Liver (tissue), 8 donors: ENCODE measurements at regions not wholly inside any gene's neighbourhood (a gene's known extent, or its start where the extent isn't known, plus 50 kb on each side); places are given as distances from the start of the nearest gene placed in this dataset.

Experiments
- DNase-seq: peaks from one replicate; pipeline ENCODE4 v3.0.0-alpha.2; 2017; ENCODE audit warnings: low spot score
- H3K27ac ChIP-seq, 2 donors: one replicate each; pipeline ENCODE4 v1.7.0; 2013; ENCODE audit warnings: inconsistent platforms in 2 of 2, low read length in 2 of 2, control low read depth in 1 of 2, low read depth in 1 of 2, mild to moderate bottlenecking in 1 of 2
- H3K27me3 ChIP-seq, 4 donors: one replicate each; pipeline versions ENCODE4 v1.6.1 to v1.7.0; 2013; ENCODE audit warnings: low read length in 3 of 4, inconsistent platforms in 1 of 4, mild to moderate bottlenecking in 1 of 4, moderate library complexity in 1 of 4; ENCODE audit not compliant: control insufficient read depth in 4 of 4, insufficient read depth in 4 of 4
- H3K36me3 ChIP-seq, 4 donors: one replicate each; pipeline versions ENCODE4 v1.6.1 to v1.7.0; 2013; ENCODE audit warnings: low read length in 3 of 4, mild to moderate bottlenecking in 3 of 4, low read depth in 1 of 4, moderate library complexity in 1 of 4; ENCODE audit not compliant: control insufficient read depth in 4 of 4, insufficient read depth in 3 of 4
- H3K4me1 ChIP-seq, 4 donors: one replicate each; pipeline versions ENCODE4 v1.6.1 to v1.7.0; 2013; ENCODE audit warnings: low read length in 3 of 4, mild to moderate bottlenecking in 3 of 4, moderate library complexity in 1 of 4; ENCODE audit not compliant: control insufficient read depth in 4 of 4, insufficient read depth in 4 of 4
- H3K4me3 ChIP-seq, 3 donors: one replicate each; pipeline versions ENCODE4 v1.6.1 to v1.7.0; 2013; ENCODE audit warnings: low read length in 3 of 3, control low read depth in 1 of 3, low read depth in 1 of 3, mild to moderate bottlenecking in 1 of 3
- H3K9ac ChIP-seq, 2 donors: one replicate each; pipeline ENCODE4 v1.7.0; 2013; ENCODE audit warnings: low read length in 2 of 2, mild to moderate bottlenecking in 2 of 2, moderate library complexity in 2 of 2, control low read depth in 1 of 2, low read depth in 1 of 2
- H3K9me3 ChIP-seq, 4 donors: one replicate each; pipeline versions ENCODE4 v1.6.1 to v1.7.0; 2013; ENCODE audit warnings: low read length in 3 of 4; ENCODE audit not compliant: control insufficient read depth in 4 of 4
- CTCF ChIP-seq: fragments of 150-350 bp; IDR thresholded peaks from 2 replicates; pipeline ENCODE4 v1.5.1; 2017; ENCODE audit warnings: improper control_type of control experiment, low read depth, low read length; ENCODE audit not compliant: missing input control
- EGR1 ChIP-seq, 2 donors: IDR thresholded peaks; 2 replicates each; pipeline ENCODE4 v1.6.1; 2016 to 2018; ENCODE audit warnings: antibody characterized with exemption in 2 of 2, low read depth in 2 of 2
- FOXA1 ChIP-seq: IDR thresholded peaks from 2 replicates; pipeline ENCODE4 v1.6.1; 2016; ENCODE audit warnings: antibody characterized with exemption
- FOXA2 ChIP-seq: IDR thresholded peaks from 2 replicates; pipeline ENCODE4 v1.6.1; 2016; ENCODE audit warnings: antibody characterized with exemption
- GABPA ChIP-seq, 2 donors: IDR thresholded peaks in 1 of 2; conservative IDR thresholded peaks in 1 of 2; 2 replicates each; pipeline ENCODE4 v1.6.1; 2016; ENCODE audit warnings: antibody characterized with exemption in 2 of 2, mild to moderate bottlenecking in 1 of 2, moderate library complexity in 1 of 2
- HNF4A ChIP-seq, 2 donors: conservative IDR thresholded peaks; 2 replicates each; pipeline ENCODE4 v1.6.1; 2016; ENCODE audit warnings: antibody characterized with exemption in 2 of 2, mild to moderate bottlenecking in 2 of 2
- HNF4G ChIP-seq: IDR thresholded peaks from 2 replicates; pipeline ENCODE4 v1.6.1; 2016; ENCODE audit warnings: antibody characterized with exemption
- JUND ChIP-seq, 2 donors: IDR thresholded peaks; 2 replicates each; pipeline ENCODE4 v1.6.1; 2016; ENCODE audit warnings: antibody characterized with exemption in 2 of 2
- MAX ChIP-seq: IDR thresholded peaks from 2 replicates; pipeline ENCODE4 v1.6.1; 2016; ENCODE audit warnings: antibody characterized with exemption
- NR2F2 ChIP-seq: IDR thresholded peaks from 2 replicates; pipeline ENCODE4 v1.6.1; 2016; ENCODE audit warnings: antibody characterized with exemption
- RAD21 ChIP-seq, 2 donors: IDR thresholded peaks; 2 replicates each; pipeline ENCODE4 v1.6.1; 2016; ENCODE audit warnings: antibody characterized with exemption in 2 of 2, mild to moderate bottlenecking in 2 of 2
- RXRA ChIP-seq, 2 donors: IDR thresholded peaks; 2 replicates each; pipeline ENCODE4 v1.6.1; 2017 to 2018; ENCODE audit warnings: antibody characterized with exemption in 2 of 2, mild to moderate bottlenecking in 1 of 2
- SP1 ChIP-seq: IDR thresholded peaks from 2 replicates; pipeline ENCODE4 v1.6.1; 2018; ENCODE audit warnings: antibody characterized with exemption, mild to moderate bottlenecking
- TAF1 ChIP-seq: conservative IDR thresholded peaks from 2 replicates; pipeline ENCODE4 v1.6.1; 2016; ENCODE audit warnings: antibody characterized with exemption, mild to moderate bottlenecking
- YY1 ChIP-seq: IDR thresholded peaks from 2 replicates; pipeline ENCODE4 v1.6.1; 2016; ENCODE audit warnings: antibody characterized with exemption, mild to moderate bottlenecking
- ZBTB33 ChIP-seq: IDR thresholded peaks from 2 replicates; pipeline ENCODE4 v1.6.1; 2016; ENCODE audit warnings: antibody characterized with exemption
- WGBS: extraction: QIAGEN DNeasy Blood & Tissue Kit; methylation state at CpG from one replicate; pipeline ENCODE4 v1.1.7; 2013; 5-methylcytosine and 5-hydroxymethylcytosine counted together
- donor health status: healthy.
- donor health status: healthy.
- donor health status: healthy.
- donor health status: healthy.
- donor health status: healthy.

- TF ChIP-seq FOXA2 (no peak), HNF4A (conservative IDR thresholded peaks at IDR 0.05) (no peak)
These were observed 92.2 kb upstream of the RAP2B start (continued) for GRCh38 chr3:153069598-153070510.

- H3K36me3 ChIP-seq, result no peaks in the 10 kb centered on the region
- H3K4me1 ChIP-seq, result no peaks in the 10 kb centered on the region
- no peak for TF ChIP-seq RXRA (IDR thresholded peaks at IDR 0.05)
- TF ChIP-seq HNF4A (conservative IDR thresholded peaks at IDR 0.05), result no peak
- no peak for TF ChIP-seq CTCF
- TF ChIP-seq FOXA2, result no peak
- TF ChIP-seq EGR1 (IDR thresholded peaks at IDR 0.05; ENCODE audit: low read depth in 2 of 2), result no peak
- no peak for TF ChIP-seq RAD21 (IDR thresholded peaks at IDR 0.05)
- TF ChIP-seq ZBTB33, result no peak
- no peak for TF ChIP-seq JUND (IDR thresholded peaks at IDR 0.05)
- TF ChIP-seq SP1, result no peak
- no peak overlapping the region for H3K9ac ChIP-seq
- no peak overlapping the region for H3K27ac ChIP-seq
- peaks cover 0 to 2% (median 0%) of the 10 kb centered on the region in 4 donors for H3K27me3 ChIP-seq
- no peak for DNase-seq
- H3K4me3 ChIP-seq, result no peak overlapping the region
- WGBS, result 94% methylated on average over 1 of the region's 1 CpG
- H3K9me3 ChIP-seq, result no peaks in the 10 kb centered on the region
These were observed 91.5 kb upstream of the RAP2B start for GRCh38 chr3:153070511-153070868.

- Histone ChIP-seq H3K9me3 (no peaks in the 10 kb centered on the region), H3K4me3 (no peak overlapping the region), H3K36me3 (no peaks in the 10 kb centered on the region), H3K4me1 (no peaks in the 10 kb centered on the region), H3K27me3 (no peaks in the 10 kb centered on the region), H3K9ac (no peak overlapping the region), H3K27ac (no peak overlapping the region)
- DNase-seq, result no peak
- 87% methylated on average over 2 of the region's 2 CpGs for WGBS
- TF ChIP-seq EGR1 (IDR thresholded peaks at IDR 0.05; ENCODE audit: low read depth in 2 of 2), result no peak
These were observed 89.6 kb upstream of the RAP2B start for GRCh38 chr3:153072382-153072781.

GRCh38 chr3:153072856-153073255 lies 89.2 kb upstream of the RAP2B start:
- H3K9ac ChIP-seq, result no peak overlapping the region
- H3K27ac ChIP-seq, result no peak overlapping the region
- no peak for DNase-seq
- 75% methylated on average over 5 of the region's 5 CpGs for WGBS
- H3K4me3 ChIP-seq, result no peak overlapping the region
- no peaks in the 10 kb centered on the region for H3K9me3 ChIP-seq
- H3K27me3 ChIP-seq, result no peaks in the 10 kb centered on the region
- H3K4me1 ChIP-seq, result no peaks in the 10 kb centered on the region
- H3K36me3 ChIP-seq, result no peaks in the 10 kb centered on the region
- TF ChIP-seq SP1 (no peak), CTCF (no peak), YY1 (no peak), ZBTB33 (no peak), GABPA (IDR thresholded peaks at IDR 0.05 in 1 of 2, conservative IDR thresholded peaks at IDR 0.05 in 1 of 2) (no peak), EGR1 (IDR thresholded peaks at IDR 0.05; ENCODE audit: low read depth in 2 of 2) (no peak), JUND (IDR thresholded peaks at IDR 0.05) (no peak), FOXA1 (no peak), HNF4G (no peak), NR2F2 (no peak), MAX (no peak), FOXA2 (no peak), RAD21 (IDR thresholded peaks at IDR 0.05) (no peak), RXRA (IDR thresholded peaks at IDR 0.05) (no peak), TAF1 (no peak), HNF4A (conservative IDR thresholded peaks at IDR 0.05) (no peak)
